ENCODE measurements at regions not wholly inside any gene's neighbourhood (a gene's known extent, or its start where the extent isn't known, plus 50 kb on each side); places are given as distances from the start of the nearest gene placed in this dataset.
A peak's percentile ranks its signal among the peaks of the same experiment; 100 is the strongest.

- no peak for DNase-seq (ENCODE audit: low read depth, low spot score)
These were observed 52.2 kb downstream of the POLR1D start for GRCh38 chr13:27673911-27674310.

GRCh38 chr13:27678306-27679040, 56.8 kb downstream of the POLR1D start:
- DNase-seq (ENCODE audit: low read depth, low spot score) = no peak

DNA sequence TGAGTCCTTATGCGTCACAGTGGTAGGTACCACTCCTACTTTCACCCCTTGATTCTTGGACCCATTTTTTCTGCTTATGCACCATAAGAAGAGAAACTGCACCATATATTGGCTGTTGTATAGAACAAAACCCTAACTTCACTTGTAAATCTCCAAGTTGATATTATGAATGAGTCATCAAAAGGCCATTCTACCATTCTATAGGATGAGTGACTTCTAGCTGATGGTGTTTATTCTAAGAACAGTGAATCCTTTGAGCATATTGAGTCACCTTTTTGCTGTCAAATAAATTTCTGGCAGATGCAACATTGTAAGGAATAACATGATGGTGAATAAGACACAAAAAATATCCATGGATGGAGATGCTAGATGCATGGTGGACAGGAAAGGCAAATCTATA, 57.7 kb downstream of the POLR1D start:
- no peak for DNase-seq (ENCODE audit: low read depth, low spot score)

GRCh38 chr13:27679896-27680295, 58.2 kb downstream of the POLR1D start:
- DNase-seq (ENCODE audit: low read depth, low spot score) = no peak

- no peak for DNase-seq (ENCODE audit: low read depth, low spot score)
These were observed 58.8 kb downstream of the POLR1D start for GRCh38 chr13:27680465-27680864.

DNA sequence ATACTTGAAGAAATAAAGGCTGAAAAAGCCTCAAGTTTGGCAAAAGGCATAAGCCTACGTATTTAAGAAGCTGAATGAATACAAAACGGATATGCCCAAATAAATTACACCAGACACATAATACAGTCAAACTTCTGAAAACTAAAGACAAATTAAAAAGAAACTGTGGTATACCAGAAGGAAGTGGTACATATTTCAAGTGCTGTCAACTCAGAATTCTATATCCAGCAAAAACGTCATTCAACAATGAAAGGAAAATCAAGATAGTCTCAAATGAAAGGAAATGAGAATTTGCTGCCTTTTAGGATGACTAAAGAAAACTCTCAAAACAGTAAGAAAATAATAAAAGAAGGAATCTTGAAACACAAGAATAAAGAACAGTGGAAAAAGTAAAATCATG, 69.5 kb downstream of the POLR1D start:
- DNase-seq (ENCODE audit: low read depth, low spot score) = no peak

- no peak for DNase-seq (ENCODE audit: low read depth, low spot score)
These were observed 75.0 kb downstream of the POLR1D start for GRCh38 chr13:27696731-27697130.

DNA sequence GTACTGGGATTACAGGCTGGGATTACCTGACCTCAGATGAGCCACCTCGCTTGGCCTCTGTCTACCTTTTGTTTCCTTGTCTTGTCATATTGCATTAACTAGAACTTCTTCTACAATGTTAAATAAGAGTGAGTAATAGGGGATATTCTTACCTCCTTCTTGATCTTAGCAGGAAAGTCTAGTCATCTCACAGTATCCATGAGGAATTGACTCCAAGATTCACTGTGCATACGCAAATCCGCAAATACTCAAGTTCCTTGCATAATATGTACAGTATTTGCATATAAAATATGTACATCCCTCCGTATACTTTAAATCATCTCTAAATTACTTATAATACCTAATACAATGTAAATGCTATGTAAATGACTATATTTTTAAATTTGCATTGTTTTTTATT, 78.3 kb downstream of the POLR1D start:
- no peak for DNase-seq (ENCODE audit: low read depth, low spot score)

GRCh38 chr13:27704681-27705080, 83.0 kb downstream of the POLR1D start:
- DNase-seq (ENCODE audit: low read depth, low spot score) = no peak

- DNase-seq (ENCODE audit: low read depth, low spot score) = no peak
These were observed 84.0 kb upstream of the GSX1 start for GRCh38 chr13:27708325-27708724.

DNA sequence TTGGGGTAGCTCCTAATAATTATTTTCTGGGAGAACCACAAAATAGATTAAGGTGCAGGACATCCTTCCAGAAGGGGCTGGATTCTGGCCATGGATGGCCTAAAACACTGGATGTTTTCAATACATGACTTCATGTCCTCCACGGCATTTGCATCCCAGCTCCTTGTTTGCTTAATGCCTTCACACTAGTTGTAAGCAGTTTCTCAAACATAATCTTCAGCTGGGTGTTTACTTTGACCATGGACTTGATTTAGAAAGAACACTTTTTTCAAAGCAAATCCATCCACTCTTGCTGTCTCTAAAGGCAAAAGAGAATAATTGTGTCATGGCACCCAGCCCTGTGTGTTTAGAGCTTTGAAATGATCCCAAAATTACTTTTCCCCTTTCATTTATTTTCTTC, 82.5 kb upstream of the GSX1 start:
- DNase-seq (ENCODE audit: low read depth, low spot score) = no peak

- no peak for DNase-seq (ENCODE audit: low read depth, low spot score)
These were observed 79.9 kb upstream of the GSX1 start for GRCh38 chr13:27712421-27712820.

GRCh38 chr13:27713767-27714166, 78.5 kb upstream of the GSX1 start:
- DNase-seq (ENCODE audit: low read depth, low spot score) = no peak

GRCh38 chr13:27721681-27722080, 70.6 kb upstream of the GSX1 start:
- no peak for DNase-seq (ENCODE audit: low read depth, low spot score)

DNA sequence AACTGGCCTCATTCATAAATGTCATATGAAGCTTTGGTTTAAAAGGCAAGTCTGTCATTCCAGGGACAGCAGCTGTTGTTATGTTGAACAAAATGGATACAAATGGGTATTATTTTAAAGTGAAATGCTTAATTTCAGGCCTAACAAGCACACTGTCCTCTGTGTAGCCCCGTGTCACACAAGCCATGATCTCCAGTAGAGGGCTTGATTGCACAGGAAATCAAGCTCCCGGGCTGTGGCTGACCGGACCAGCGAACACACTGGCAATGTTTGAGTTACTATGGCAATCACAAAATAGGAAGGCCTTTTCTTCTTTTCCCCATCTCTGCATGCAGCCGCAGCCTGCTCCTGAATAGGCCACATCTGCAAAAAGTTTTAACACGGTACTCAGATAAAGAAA, 64.0 kb upstream of the GSX1 start:
- DNase-seq (ENCODE audit: low read depth, low spot score) = peak; percentile 5

DNA sequence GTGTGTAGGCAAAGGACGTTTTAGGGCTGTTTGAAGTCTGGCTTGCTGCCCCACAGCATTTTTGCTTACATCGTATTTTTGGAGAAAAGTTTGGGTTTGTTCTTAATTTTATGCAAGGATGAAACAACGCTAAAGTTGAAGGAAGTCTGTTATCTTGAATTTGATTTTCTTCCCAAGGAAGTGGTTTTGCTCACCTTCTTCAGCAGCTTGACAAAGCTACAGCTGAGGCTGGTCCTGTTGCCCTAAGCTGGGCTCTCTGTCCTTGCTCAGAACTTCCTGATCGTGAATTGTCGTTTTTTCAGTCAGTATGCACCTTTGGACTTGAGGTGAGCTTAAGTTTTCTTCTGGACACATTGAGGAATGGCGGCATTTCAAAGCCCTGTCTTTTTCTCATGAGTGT, 62.1 kb upstream of the GSX1 start:
- no peak for DNase-seq (ENCODE audit: low read depth, low spot score)

Data from astrocyte of the hippocampus (primary cell).